Lower lobe of right lung (tissue), 2 donors: ENCODE measurements at regions not wholly inside any gene's neighbourhood (a gene's known extent, or its start where the extent isn't known, plus 50 kb on each side); places are given as distances from the start of the nearest gene placed in this dataset.

Experiments used
- ATAC-seq, 2 donors: fragments of 200-7000 bp; cut with Tn5 transposase; one replicate each; pipeline ENCODE4 v1.9.1; 2020 to 2022; ENCODE audit warnings: mild to moderate bottlenecking in 2 of 2, moderate library complexity in 2 of 2
- DNase-seq: peaks from one replicate; pipeline ENCODE4 v3.0.0-alpha.2; 2020
- H3K27ac ChIP-seq: fragments of 200-600 bp; one replicate; pipeline ENCODE4 v1.8.0; 2022
- H3K27me3 ChIP-seq: fragments of 200-600 bp; one replicate; pipeline ENCODE4 v1.8.0; 2022; ENCODE audit warnings: low read depth
- H3K36me3 ChIP-seq: fragments of 200-600 bp; one replicate; pipeline ENCODE4 v1.8.0; 2022; ENCODE audit warnings: mild to moderate bottlenecking
- H3K4me1 ChIP-seq: fragments of 200-600 bp; one replicate; pipeline ENCODE4 v1.8.0; 2022
- H3K4me3 ChIP-seq: fragments of 200-600 bp; one replicate; pipeline ENCODE4 v1.8.0; 2022; ENCODE audit warnings: mild to moderate bottlenecking
- H3K9me3 ChIP-seq: fragments of 200-600 bp; one replicate; pipeline ENCODE4 v1.8.0; 2022
- CTCF ChIP-seq: fragments of 200-600 bp; IDR thresholded peaks from one replicate; pipeline ENCODE4 v1.8.0; 2022; ENCODE audit warnings: antibody characterized with exemption, mild to moderate bottlenecking
- intact Hi-C: fragments of 100-400 bp; cut with DNase I; formaldehyde crosslinking; loops from one replicate; pipeline ENCODE4 v1.11.0; 2022
- donor health status: DM: no; HTN: yes; CAD: no; lungs with severe emphysema.

GRCh38 chr12:78419513-78419912 is 445.1 kb upstream of the SYT1 start:
- no peaks in the 10 kb centered on the region for H3K9me3 ChIP-seq
- no peak overlapping the region for H3K27ac ChIP-seq
- intact Hi-C loops = no loop called here
- H3K4me3 ChIP-seq = no peak overlapping the region
- H3K27me3 ChIP-seq = no peaks in the 10 kb centered on the region
- DNase-seq (no peak), ATAC-seq (no peak)
- no peaks in the 10 kb centered on the region for H3K4me1 ChIP-seq
- TF ChIP-seq CTCF = no peak
- H3K36me3 ChIP-seq = no peaks in the 10 kb centered on the region

- ATAC-seq = no peak
- TF ChIP-seq CTCF = no peak
Observed at GRCh38 chr12:78420991-78421390, 443.6 kb upstream of the SYT1 start.

GRCh38 chr12:78430551-78430950 is 434.0 kb upstream of the SYT1 start:
- Histone ChIP-seq H3K4me3 (no peak overlapping the region), H3K27ac (no peak overlapping the region), H3K27me3 (no peaks in the 10 kb centered on the region), H3K9me3 (no peaks in the 10 kb centered on the region), H3K4me1 (no peaks in the 10 kb centered on the region), H3K36me3 (no peaks in the 10 kb centered on the region)
- DNase-seq = no peak
- ATAC-seq = no peak
- TF ChIP-seq CTCF = no peak
- intact Hi-C loops = no loop called here

More at GRCh38 chr12:78420991-78421390, 443.6 kb upstream of the SYT1 start:
- intact Hi-C loops = no loop called here
- H3K36me3 ChIP-seq = no peaks in the 10 kb centered on the region
- DNase-seq = no peak
- no peaks in the 10 kb centered on the region for H3K9me3 ChIP-seq
- H3K4me1 ChIP-seq = no peaks in the 10 kb centered on the region
- H3K4me3 ChIP-seq = no peak overlapping the region
- no peaks in the 10 kb centered on the region for H3K27me3 ChIP-seq
- H3K27ac ChIP-seq = no peak overlapping the region

GRCh38 chr12:78431931-78432330 is 432.6 kb upstream of the SYT1 start:
- Histone ChIP-seq H3K4me1 (no peaks in the 10 kb centered on the region), H3K9me3 (no peaks in the 10 kb centered on the region), H3K4me3 (no peak overlapping the region), H3K27me3 (no peaks in the 10 kb centered on the region), H3K36me3 (no peaks in the 10 kb centered on the region), H3K27ac (no peak overlapping the region)
- ATAC-seq (no peak), DNase-seq (no peak)
- intact Hi-C loops = no loop called here
- TF ChIP-seq CTCF = no peak

- Histone ChIP-seq H3K27me3 (no peaks in the 10 kb centered on the region), H3K4me3 (no peak overlapping the region), H3K9me3 (no peaks in the 10 kb centered on the region), H3K4me1 (no peaks in the 10 kb centered on the region), H3K36me3 (no peaks in the 10 kb centered on the region), H3K27ac (no peak overlapping the region)
- intact Hi-C loops = no loop called here
- ATAC-seq (no peak), DNase-seq (no peak)
- TF ChIP-seq CTCF = no peak
Observed at GRCh38 chr12:78439666-78440065, 424.9 kb upstream of the SYT1 start.
